ENCODE measurements at regions not wholly inside any gene's neighbourhood (a gene's known extent, or its start where the extent isn't known, plus 50 kb on each side); places are given as distances from the start of the nearest gene placed in this dataset.

DNA sequence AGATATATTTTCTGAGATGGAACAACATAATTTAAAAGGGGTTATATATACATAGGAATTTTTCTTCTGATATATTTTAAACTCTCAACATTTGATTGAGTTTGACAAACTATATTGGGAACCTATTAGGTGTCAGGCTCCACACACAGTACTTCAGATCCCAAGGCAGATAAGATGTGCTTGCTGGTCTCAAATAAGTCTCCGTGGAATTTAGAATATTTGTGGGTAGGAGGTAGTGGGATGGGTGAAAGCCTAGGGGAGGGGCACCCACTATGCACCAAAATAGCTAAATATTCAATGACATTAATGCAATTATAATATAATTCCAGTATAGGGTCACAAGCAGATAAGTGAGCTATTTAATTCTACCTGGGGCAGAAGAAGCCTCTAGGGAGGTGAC is 81.5 kb downstream of the ARL4A start:
- TF ChIP-seq ZNF274 (IDR thresholded peaks at IDR 0.05; ENCODE audit: low read depth, low read length), result no peak
- TF ChIP-seq SUZ12 (IDR thresholded peaks at IDR 0.05; ENCODE audit: extremely low read depth, insufficient read depth, insufficient read length), result no peak
- no peak for TF ChIP-seq YY1 (IDR thresholded peaks at IDR 0.05; ENCODE audit: insufficient read depth, insufficient read length)
